ENCODE measurements at regions not wholly inside any gene's neighbourhood (a gene's known extent, or its start where the extent isn't known, plus 50 kb on each side); places are given as distances from the start of the nearest gene placed in this dataset.

DNA sequence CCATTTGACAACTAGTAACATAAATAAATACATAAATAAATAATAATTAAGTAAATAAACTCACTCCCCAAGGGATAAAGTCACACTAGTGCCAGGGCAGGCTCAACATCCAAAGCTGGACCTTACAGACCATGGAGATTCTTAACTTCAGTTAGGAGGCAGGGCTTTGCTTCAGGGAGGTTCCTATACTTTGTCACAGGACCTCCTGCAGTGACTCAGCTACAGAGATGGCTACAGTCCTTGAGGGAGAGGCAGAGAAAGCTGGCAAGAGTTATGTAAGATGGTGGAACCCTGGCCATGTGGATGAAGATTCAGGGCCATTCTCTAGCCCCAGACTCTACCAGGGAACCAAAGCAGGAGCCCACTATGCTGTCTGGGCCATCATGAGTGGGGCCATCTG lies 74.1 kb upstream of the CADM1 start:
- no peak for ATAC-seq
- Mint-ChIP-seq H3K4me1 (no peaks in the 10 kb centered on the region), H3K36me3 (ENCODE audit: low read depth) (no peaks in the 10 kb centered on the region), H3K27ac (no peak overlapping the region), H3K27me3 (no peaks in the 10 kb centered on the region), H3K4me3 (no peak overlapping the region)
- DNase-seq, result no peak
- H3K9me3 ChIP-seq (ENCODE audit: control insufficient read depth, low read length, poor library complexity, severe bottlenecking), result no peaks in the 10 kb centered on the region

DNA sequence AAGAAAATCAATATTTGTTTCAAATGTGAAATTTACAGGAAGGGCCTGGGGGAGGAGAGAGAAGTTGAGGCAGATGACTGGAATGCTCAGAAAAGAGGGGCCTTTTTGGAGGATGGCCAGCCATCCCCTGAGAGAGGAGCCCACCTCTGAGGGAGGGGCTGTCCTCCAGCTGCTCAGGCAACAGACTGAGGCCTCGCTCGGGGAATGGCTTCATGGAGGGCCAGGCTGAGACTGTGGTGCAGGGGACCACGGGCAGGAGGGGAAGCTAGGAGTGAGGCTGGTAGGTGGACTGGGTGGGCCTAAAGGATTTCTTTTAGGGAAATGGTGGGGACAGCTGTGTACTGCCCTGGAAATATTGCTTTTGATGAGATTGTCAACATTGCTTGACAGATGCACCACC lies 73.5 kb upstream of the CADM1 start:
- Mint-ChIP-seq H3K36me3 (ENCODE audit: low read depth) (no peaks in the 10 kb centered on the region), H3K27me3 (no peaks in the 10 kb centered on the region), H3K4me1 (no peaks in the 10 kb centered on the region), H3K27ac (no peak overlapping the region), H3K4me3 (no peak overlapping the region)
- DNase-seq, result no peak
- ATAC-seq, result no peak
- no peaks in the 10 kb centered on the region for H3K9me3 ChIP-seq (ENCODE audit: control insufficient read depth, low read length, poor library complexity, severe bottlenecking)

DNA sequence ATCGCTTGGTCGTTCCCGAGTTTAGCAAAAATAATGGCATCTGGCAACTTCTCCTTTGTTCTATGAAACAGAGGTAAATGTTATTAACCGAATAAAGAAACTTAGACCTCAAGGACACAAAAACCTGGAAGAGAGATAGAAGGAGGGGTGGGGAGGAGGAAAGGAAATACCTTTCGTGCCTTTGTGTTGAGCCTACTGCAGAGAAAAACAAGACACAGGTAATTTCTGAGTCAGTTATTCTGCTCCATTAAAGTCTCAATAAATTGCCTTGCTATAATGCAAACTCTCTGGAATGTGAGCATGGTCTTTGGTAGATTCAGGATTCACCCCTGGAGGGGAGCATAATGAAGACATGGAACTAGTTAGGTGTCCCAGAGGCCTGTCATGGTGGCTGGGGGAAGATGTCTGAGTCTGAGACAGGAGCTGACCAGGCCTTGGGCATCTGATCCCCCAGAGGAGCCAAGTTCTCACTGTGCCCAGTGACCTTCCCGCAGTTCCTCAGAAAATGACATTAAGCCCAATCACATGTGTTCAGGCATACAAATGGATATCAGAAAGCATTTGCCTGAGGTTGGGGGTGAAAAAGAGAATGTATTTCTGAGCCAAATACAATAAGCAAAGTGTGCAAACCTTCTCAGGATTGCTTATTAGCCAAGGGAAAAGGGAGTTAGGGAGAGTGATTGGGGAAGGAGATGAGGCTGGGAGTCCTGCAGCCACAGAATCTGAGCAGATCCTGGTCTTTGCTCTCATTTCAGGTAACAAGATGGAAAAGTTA lies 72.6 kb upstream of the CADM1 start:
- no peak overlapping the region for H3K4me3 Mint-ChIP-seq
- H3K36me3 Mint-ChIP-seq (ENCODE audit: low read depth), result no peaks in the 10 kb centered on the region
- ATAC-seq, result no peak
- no peaks in the 10 kb centered on the region for H3K27me3 Mint-ChIP-seq
- no peaks in the 10 kb centered on the region for H3K4me1 Mint-ChIP-seq
- no peak for DNase-seq
- H3K27ac Mint-ChIP-seq, result no peak overlapping the region
- H3K9me3 ChIP-seq (ENCODE audit: control insufficient read depth, low read length, poor library complexity, severe bottlenecking), result no peaks in the 10 kb centered on the region

DNA sequence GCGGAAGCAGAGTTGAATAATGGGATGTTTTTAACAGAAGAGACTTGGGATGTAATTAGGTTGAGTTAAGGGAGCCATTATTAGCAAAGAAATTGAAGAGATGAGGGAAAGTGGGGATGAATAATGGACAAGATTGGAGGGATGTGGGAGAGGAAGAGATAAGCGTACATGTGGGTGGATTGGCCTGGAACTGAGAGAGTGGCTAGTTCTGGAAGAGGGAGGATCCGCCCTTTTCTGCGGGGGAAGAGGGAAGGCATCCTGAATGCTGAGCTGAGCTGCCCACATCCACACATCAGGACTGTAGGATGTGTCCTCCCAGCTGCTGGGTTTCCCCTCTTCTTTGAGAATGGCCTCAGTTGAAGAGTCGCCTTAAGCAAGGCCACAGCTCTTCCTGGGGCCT lies 68.3 kb upstream of the CADM1 start:
- Mint-ChIP-seq H3K27ac (no peak overlapping the region), H3K4me3 (no peak overlapping the region), H3K4me1 (no peaks in the 10 kb centered on the region), H3K36me3 (ENCODE audit: low read depth) (no peaks in the 10 kb centered on the region), H3K27me3 (no peaks in the 10 kb centered on the region)
- H3K9me3 ChIP-seq (ENCODE audit: control insufficient read depth, low read length, poor library complexity, severe bottlenecking), result no peaks in the 10 kb centered on the region
- ATAC-seq, result no peak
- DNase-seq, result no peak

DNA sequence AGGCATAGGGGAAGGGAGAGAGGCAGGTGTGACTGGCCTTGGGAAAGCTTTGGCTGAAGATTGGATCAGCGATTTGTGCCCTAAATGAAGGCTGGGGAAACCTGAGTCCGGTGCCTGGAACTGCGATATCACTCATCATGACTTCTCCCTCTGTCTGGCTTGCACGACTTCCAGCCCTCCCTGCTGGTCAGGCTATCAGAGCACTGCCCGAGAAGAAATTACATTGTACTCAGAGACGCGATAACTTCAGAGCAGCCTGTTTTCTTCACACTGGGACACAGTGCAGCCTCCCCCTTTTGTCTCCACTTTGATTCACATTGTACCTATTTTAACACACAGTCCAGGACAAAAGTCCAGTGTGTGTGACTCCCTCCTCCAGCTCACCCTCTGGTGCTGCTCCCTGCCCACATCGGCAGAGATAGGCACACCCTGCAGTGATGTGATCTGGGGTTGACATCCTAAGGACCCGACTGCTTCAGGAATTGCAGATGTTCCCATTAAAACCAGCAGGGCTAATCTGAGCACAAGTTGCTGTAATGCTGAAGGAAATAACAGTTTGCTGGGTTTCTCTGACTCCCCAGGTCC lies 62.1 kb upstream of the CADM1 start:
- Mint-ChIP-seq H3K4me1 (no peaks in the 10 kb centered on the region), H3K36me3 (ENCODE audit: low read depth) (no peaks in the 10 kb centered on the region)

DNA sequence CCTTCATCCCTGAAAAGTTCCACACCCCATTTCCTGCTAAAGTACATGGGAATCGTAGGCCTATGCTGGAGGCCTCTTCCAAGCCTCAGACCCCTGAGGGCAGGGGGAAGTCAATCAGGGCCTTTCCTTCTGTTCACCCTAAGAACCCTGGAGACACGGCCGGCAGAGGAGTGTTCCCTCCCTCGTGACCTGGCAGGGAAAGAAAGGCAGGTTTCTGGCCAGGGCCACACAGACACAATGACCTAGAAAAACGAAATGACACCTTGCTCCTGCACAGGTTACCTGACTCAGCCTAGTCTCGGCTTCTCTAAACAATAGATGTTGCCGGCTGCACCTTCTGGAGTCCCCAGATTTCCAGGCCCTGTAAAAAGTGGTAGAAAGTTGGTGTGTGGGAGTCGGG lies 60.6 kb upstream of the CADM1 start:
- H3K27ac Mint-ChIP-seq, result no peak overlapping the region
- no peak for ATAC-seq

More for the DNA sequence above, 62.1 kb upstream of the CADM1 start:
- Mint-ChIP-seq H3K4me3 (no peak overlapping the region), H3K27ac (no peak overlapping the region), H3K27me3 (peaks cover 11% of the 10 kb centered on the region)
- no peaks in the 10 kb centered on the region for H3K9me3 ChIP-seq (ENCODE audit: control insufficient read depth, low read length, poor library complexity, severe bottlenecking)
- no peak for DNase-seq
- ATAC-seq, result no peak

DNA sequence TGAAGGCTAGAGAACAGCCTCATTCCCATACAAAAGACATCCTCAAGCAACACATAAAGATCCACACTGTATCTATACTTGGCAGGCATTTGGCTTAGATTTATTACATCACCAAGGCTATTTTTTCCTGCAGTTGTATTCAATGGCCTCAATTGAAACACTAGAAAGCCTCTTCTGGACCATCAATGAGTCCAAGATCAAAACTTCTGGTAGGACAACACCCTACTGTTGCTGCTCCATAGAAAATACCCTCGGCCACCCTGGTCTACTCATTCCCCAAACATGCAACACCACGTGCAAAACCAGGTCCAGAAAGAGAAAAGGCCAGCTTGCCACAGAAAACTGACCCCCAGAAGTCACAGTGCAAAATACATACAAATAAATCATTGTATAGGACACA lies 56.9 kb upstream of the CADM1 start:
- H3K27me3 Mint-ChIP-seq, result no peaks in the 10 kb centered on the region
- ATAC-seq, result no peak
- H3K4me1 Mint-ChIP-seq, result no peaks in the 10 kb centered on the region

More for the DNA sequence above, 60.6 kb upstream of the CADM1 start:
- Mint-ChIP-seq H3K27me3 (peaks cover 11% of the 10 kb centered on the region), H3K36me3 (ENCODE audit: low read depth) (no peaks in the 10 kb centered on the region), H3K4me3 (no peak overlapping the region), H3K4me1 (no peaks in the 10 kb centered on the region)
- H3K9me3 ChIP-seq (ENCODE audit: control insufficient read depth, low read length, poor library complexity, severe bottlenecking), result no peaks in the 10 kb centered on the region
- DNase-seq, result no peak

DNA sequence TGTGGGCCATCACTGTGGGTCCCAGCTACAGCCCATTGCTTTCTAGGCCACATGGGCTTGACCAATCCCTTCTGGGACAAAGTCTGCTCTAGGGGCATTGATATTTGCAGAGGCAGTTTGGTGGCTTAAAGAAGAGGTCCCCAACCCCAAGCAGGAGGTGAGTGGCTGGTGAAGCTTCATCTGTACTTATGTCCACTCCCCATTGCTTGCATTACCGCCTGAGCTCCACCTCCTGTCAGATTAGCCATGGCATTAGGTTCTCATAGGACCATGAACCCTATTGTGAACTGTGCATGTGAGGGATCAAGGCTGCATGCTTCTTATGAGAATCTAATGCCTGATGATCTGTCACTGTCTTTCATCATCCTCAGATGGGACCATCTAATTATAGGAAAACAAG lies 54.4 kb upstream of the CADM1 start:
- Mint-ChIP-seq H3K27ac (no peak overlapping the region), H3K36me3 (ENCODE audit: low read depth) (no peaks in the 10 kb centered on the region), H3K4me3 (no peak overlapping the region), H3K27me3 (no peaks in the 10 kb centered on the region), H3K4me1 (no peaks in the 10 kb centered on the region)
- DNase-seq, result no peak
- no peak for ATAC-seq
- no peaks in the 10 kb centered on the region for H3K9me3 ChIP-seq (ENCODE audit: control insufficient read depth, low read length, poor library complexity, severe bottlenecking)

More for the DNA sequence above, 56.9 kb upstream of the CADM1 start:
- no peak overlapping the region for H3K4me3 Mint-ChIP-seq
- H3K27ac Mint-ChIP-seq, result no peak overlapping the region
- H3K9me3 ChIP-seq (ENCODE audit: control insufficient read depth, low read length, poor library complexity, severe bottlenecking), result no peaks in the 10 kb centered on the region
- no peaks in the 10 kb centered on the region for H3K36me3 Mint-ChIP-seq (ENCODE audit: low read depth)
- DNase-seq, result no peak

DNA sequence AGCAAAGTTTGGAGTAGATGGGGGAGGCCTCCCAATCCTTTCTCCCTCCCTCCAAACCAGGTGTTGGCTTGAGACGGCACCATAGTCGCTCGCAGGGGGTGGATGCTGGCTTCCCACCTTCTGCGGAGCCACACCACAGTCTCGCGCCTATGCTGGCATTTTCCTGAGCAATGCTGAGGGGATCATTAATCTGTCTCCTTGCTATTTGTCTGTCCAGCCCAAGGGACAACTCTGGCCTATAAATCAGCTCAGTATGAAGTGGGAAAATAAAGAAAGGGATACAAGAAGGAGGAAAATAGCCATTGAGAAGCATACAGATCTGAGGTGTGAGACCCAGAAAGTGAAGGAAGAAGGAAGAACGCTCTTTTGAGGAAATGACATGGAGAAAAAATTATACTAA lies 53.5 kb upstream of the CADM1 start:
- DNase-seq (no peak), ATAC-seq (no peak)
- H3K9me3 ChIP-seq (ENCODE audit: control insufficient read depth, low read length, poor library complexity, severe bottlenecking), result no peaks in the 10 kb centered on the region
- no peaks in the 10 kb centered on the region for H3K36me3 Mint-ChIP-seq (ENCODE audit: low read depth)
- H3K27ac Mint-ChIP-seq, result no peak overlapping the region
- H3K4me1 Mint-ChIP-seq, result no peaks in the 10 kb centered on the region
- H3K27me3 Mint-ChIP-seq, result no peaks in the 10 kb centered on the region
- no peak overlapping the region for H3K4me3 Mint-ChIP-seq

DNA sequence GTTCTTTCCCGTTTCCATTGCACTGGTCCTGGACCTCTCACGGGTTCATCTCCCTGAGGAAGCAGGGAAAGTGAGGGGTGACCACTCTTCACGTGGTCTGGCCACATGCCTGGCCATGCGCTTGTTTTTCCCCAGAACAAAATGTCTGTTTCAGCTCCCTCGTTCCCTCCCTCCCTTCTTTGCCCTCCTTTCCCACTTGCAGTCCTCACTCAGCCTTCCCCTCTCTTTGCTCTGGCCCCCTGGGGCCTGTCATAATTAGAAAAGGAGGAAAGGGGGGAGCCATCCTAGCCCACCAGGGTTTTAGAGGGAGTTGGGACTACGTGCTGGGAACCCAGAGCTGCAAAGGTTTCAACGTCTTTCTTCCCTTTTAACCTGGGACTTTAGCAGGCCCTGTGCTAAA lies 52.8 kb upstream of the CADM1 start:
- no peaks in the 10 kb centered on the region for H3K27me3 Mint-ChIP-seq
- H3K36me3 Mint-ChIP-seq (ENCODE audit: low read depth), result no peaks in the 10 kb centered on the region
- H3K9me3 ChIP-seq (ENCODE audit: control insufficient read depth, low read length, poor library complexity, severe bottlenecking), result no peaks in the 10 kb centered on the region
- DNase-seq, result no peak
- no peak for ATAC-seq
- no peak overlapping the region for H3K4me3 Mint-ChIP-seq
- no peaks in the 10 kb centered on the region for H3K4me1 Mint-ChIP-seq
- no peak overlapping the region for H3K27ac Mint-ChIP-seq

DNA sequence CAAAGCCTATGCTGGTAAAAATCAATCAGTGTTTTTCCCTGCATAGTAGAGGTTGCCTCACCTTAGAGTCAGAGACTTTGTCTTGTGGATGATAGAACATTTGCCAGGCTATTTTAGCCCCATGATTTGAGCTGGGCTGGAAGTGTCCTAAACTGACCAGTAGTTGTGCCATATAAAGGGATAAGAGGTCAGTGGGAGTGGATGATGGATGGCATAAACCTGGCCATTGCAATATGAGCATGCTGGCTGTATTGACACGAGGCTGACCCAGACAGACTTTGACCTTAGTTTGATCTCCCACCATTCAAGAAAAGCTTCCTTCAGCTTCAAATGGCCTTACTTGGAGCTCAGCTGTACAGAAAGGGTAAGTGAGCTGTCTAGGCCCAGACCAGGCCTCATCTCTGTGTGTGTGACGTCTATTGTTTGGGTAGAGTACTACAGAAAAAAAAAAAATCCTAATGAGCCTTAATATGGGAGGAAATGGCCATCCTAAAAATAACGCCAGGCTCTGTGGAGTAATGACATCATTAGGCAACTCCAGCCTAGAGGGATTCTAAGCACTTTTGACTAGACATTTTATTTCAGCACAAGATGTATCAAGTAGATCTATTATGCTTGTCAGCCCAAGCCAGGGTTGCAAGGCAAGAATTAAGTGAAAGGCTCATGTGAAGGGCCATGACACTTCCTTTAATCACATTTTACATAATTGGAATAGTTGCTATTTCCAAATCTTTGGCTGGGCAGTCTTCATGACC lies 51.3 kb upstream of the CADM1 start:
- Mint-ChIP-seq H3K4me3 (no peak overlapping the region), H3K27ac (no peak overlapping the region), H3K36me3 (ENCODE audit: low read depth) (no peaks in the 10 kb centered on the region), H3K27me3 (no peaks in the 10 kb centered on the region), H3K4me1 (no peaks in the 10 kb centered on the region)
- no peak for DNase-seq
- no peak for ATAC-seq
- no peaks in the 10 kb centered on the region for H3K9me3 ChIP-seq (ENCODE audit: control insufficient read depth, low read length, poor library complexity, severe bottlenecking)

Measured in T-helper 17 cell (primary cell).